HL-60 (cell line): ENCODE measurements at regions not wholly inside any gene's neighbourhood (a gene's known extent, or its start where the extent isn't known, plus 50 kb on each side); places are given as distances from the start of the nearest gene placed in this dataset.

Experiments
- DNase-seq, 2 experiments: peaks; one replicate each; pipeline ENCODE4 v3.0.0-alpha.2; 2010 to 2020; ENCODE audit warnings: low read depth in 1 of 2, low spot score in 1 of 2
- H3K27ac ChIP-seq: fragments of 250-450 bp; sonication (Bioruptor Pico); replicated peaks from 2 replicates; pipeline ENCODE4 v1.5.1; 2020; ENCODE audit warnings: mild to moderate bottlenecking, moderate library complexity
- H3K27me3 ChIP-seq: fragments of 250-450 bp; sonication (Bioruptor Pico); 2 replicates; pipeline ENCODE4 v1.5.1; 2021; ENCODE audit warnings: mild to moderate bottlenecking, moderate library complexity; ENCODE audit not compliant: insufficient read depth, poor library complexity, severe bottlenecking
- H3K4me3 ChIP-seq: replicated peaks from 2 replicates; pipeline ENCODE4 v1.5.1; 2011; ENCODE audit warnings: mild to moderate bottlenecking, control low read depth, low read length; ENCODE audit not compliant: insufficient read depth
- GABPA ChIP-seq: IDR thresholded peaks from 2 replicates; pipeline ENCODE4 v1.6.1; 2012; ENCODE audit warnings: low read depth
- POLR2AphosphoS5 ChIP-seq: IDR thresholded peaks from 2 replicates; pipeline ENCODE4 v1.6.1; 2012; ENCODE audit warnings: low read depth
- SPI1 ChIP-seq: IDR thresholded peaks from 2 replicates; pipeline ENCODE4 v1.6.1; 2012; ENCODE audit warnings: low read depth, mild to moderate bottlenecking, borderline replicate concordance
- TF ChIP-seq, protein P1 (sequence below): IDR thresholded peaks from 2 replicates; pipeline ENCODE4 v1.6.1; 2012; ENCODE audit warnings: low read depth; ENCODE audit not compliant: insufficient replicate concordance
- TF ChIP-seq, protein P2 (sequence below): IDR thresholded peaks from one replicate; pipeline ENCODE4 v1.5.1; 2011; ENCODE audit warnings: low read length, control low read depth, inconsistent platforms; ENCODE audit not compliant: insufficient read depth

- no peak overlapping the region for H3K27ac ChIP-seq
- no peak for TF ChIP-seq SPI1
- no peak overlapping the region for H3K4me3 ChIP-seq
- no peak for DNase-seq
- H3K27me3 ChIP-seq: no peaks in the 10 kb centered on the region
These were observed 740.3 kb downstream of the OTOL1 start for GRCh38 chr3:162236949-162237348.

DNA sequence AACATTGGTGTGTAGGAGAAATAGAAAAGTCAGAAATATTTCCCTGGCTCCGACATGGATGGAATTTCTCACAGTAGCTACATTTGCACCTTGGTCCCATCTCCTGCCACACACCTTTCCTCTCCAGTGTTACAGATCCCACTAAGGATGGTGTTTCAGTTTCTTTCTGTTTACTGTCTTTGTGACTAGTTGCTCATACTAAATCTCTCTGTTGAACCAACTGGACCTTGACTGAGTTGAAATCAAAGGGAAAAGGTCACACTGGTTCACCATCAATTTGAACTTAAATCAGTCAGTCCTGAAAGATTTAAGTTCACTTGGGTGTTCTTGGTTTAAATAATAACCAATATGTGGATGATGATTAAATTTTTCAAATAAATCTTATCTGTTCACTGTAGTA, 754.2 kb downstream of the OTOL1 start:
- Histone ChIP-seq H3K27ac (no peak overlapping the region), H3K27me3 (no peaks in the 10 kb centered on the region), H3K4me3 (no peak overlapping the region)
- TF ChIP-seq, protein P1, sequence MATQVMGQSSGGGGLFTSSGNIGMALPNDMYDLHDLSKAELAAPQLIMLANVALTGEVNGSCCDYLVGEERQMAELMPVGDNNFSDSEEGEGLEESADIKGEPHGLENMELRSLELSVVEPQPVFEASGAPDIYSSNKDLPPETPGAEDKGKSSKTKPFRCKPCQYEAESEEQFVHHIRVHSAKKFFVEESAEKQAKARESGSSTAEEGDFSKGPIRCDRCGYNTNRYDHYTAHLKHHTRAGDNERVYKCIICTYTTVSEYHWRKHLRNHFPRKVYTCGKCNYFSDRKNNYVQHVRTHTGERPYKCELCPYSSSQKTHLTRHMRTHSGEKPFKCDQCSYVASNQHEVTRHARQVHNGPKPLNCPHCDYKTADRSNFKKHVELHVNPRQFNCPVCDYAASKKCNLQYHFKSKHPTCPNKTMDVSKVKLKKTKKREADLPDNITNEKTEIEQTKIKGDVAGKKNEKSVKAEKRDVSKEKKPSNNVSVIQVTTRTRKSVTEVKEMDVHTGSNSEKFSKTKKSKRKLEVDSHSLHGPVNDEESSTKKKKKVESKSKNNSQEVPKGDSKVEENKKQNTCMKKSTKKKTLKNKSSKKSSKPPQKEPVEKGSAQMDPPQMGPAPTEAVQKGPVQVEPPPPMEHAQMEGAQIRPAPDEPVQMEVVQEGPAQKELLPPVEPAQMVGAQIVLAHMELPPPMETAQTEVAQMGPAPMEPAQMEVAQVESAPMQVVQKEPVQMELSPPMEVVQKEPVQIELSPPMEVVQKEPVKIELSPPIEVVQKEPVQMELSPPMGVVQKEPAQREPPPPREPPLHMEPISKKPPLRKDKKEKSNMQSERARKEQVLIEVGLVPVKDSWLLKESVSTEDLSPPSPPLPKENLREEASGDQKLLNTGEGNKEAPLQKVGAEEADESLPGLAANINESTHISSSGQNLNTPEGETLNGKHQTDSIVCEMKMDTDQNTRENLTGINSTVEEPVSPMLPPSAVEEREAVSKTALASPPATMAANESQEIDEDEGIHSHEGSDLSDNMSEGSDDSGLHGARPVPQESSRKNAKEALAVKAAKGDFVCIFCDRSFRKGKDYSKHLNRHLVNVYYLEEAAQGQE: no peak
- no peak for TF ChIP-seq GABPA
- no peak for TF ChIP-seq POLR2AphosphoS5
- no peak for TF ChIP-seq SPI1
- TF ChIP-seq, protein P2, sequence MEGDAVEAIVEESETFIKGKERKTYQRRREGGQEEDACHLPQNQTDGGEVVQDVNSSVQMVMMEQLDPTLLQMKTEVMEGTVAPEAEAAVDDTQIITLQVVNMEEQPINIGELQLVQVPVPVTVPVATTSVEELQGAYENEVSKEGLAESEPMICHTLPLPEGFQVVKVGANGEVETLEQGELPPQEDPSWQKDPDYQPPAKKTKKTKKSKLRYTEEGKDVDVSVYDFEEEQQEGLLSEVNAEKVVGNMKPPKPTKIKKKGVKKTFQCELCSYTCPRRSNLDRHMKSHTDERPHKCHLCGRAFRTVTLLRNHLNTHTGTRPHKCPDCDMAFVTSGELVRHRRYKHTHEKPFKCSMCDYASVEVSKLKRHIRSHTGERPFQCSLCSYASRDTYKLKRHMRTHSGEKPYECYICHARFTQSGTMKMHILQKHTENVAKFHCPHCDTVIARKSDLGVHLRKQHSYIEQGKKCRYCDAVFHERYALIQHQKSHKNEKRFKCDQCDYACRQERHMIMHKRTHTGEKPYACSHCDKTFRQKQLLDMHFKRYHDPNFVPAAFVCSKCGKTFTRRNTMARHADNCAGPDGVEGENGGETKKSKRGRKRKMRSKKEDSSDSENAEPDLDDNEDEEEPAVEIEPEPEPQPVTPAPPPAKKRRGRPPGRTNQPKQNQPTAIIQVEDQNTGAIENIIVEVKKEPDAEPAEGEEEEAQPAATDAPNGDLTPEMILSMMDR: no peak
- DNase-seq: no peak

- DNase-seq: no peak
- H3K27ac ChIP-seq: no peak overlapping the region
- H3K27me3 ChIP-seq: no peaks in the 10 kb centered on the region
- no peak overlapping the region for H3K4me3 ChIP-seq
- TF ChIP-seq POLR2AphosphoS5 (no peak), SPI1 (no peak)
- TF ChIP-seq, protein P1: no peak
These were observed 765.5 kb downstream of the OTOL1 start for GRCh38 chr3:162262129-162262528.

DNA sequence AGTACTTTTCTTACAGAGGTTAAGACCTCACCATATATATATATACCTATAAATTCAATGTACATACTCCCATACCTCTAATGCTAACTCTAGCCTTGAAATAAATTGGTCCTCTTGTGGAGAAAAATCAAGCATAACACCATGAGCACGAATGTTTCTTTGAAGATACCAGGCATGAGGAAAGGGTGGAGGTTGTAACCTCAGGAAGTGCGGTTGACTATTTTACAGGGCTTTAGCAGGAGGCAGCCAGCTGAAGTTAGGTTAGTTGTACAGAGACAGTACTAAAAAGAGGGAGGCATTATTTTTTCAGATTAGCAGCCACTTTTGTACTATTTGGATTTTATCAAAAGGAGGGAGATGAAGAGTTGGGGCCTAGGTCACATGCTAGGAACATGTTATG, 767.0 kb downstream of the OTOL1 start:
- H3K27ac ChIP-seq: no peak overlapping the region
- no peak overlapping the region for H3K4me3 ChIP-seq
- DNase-seq: no peak
- TF ChIP-seq, protein P1: no peak
- no peak for TF ChIP-seq POLR2AphosphoS5
- no peak for TF ChIP-seq SPI1
- no peak for TF ChIP-seq GABPA
- TF ChIP-seq, protein P2: no peak
- no peaks in the 10 kb centered on the region for H3K27me3 ChIP-seq
